Uterus (tissue), 2 donors: ENCODE measurements at regions not wholly inside any gene's neighbourhood (a gene's known extent, or its start where the extent isn't known, plus 50 kb on each side); places are given as distances from the start of the nearest gene placed in this dataset.

ENCODE experiments used
- CTCF ChIP-seq, 4 experiments: fragments of 200-600 bp in 2 of 4; fragments of 450-650 bp in 2 of 4; sonication (generic) in 2 of 4; IDR thresholded peaks; one replicate each; pipeline ENCODE4 v1.5.1; 2016 to 2019; ENCODE audit warnings: antibody characterized with exemption in 4 of 4, mild to moderate bottlenecking in 2 of 4, moderate library complexity in 1 of 4
- POLR2A ChIP-seq, 2 donors: fragments of 450-650 bp; IDR thresholded peaks; one replicate each; pipeline ENCODE4 v1.6.1; 2016; ENCODE audit warnings: antibody characterized with exemption in 2 of 2, mild to moderate bottlenecking in 1 of 2, moderate library complexity in 1 of 2

- no peak for TF ChIP-seq CTCF (IDR thresholded peaks at IDR 0.05)
- TF ChIP-seq POLR2A (IDR thresholded peaks at IDR 0.05) = no peak
Measured at GRCh38 chr10:120684226-120684625, 166.9 kb upstream of the WDR11 start.
